ENCODE measurements at regions not wholly inside any gene's neighbourhood (a gene's known extent, or its start where the extent isn't known, plus 50 kb on each side); places are given as distances from the start of the nearest gene placed in this dataset.

DNA sequence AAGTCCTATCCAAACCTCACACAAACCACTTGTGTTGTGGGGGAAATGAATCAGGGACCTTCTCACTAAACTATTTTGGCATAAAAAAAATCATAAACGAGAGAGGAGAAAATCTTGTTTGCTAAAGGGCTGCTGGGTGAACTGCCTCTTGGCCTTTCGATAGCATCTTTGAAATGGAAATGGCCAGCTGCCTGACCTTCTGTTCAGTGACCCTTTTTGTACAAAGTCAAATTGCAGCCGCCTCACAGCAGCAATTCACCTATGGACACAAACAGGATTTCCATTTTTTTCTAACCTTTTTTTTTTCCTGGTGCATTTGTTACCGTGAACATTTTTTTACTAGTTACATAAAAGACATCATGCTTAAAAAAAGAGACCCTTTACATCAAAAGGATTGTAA, 89.0 kb upstream of the ONECUT1 start:
- DNase-seq (no peak), ATAC-seq (no peak)

DNA sequence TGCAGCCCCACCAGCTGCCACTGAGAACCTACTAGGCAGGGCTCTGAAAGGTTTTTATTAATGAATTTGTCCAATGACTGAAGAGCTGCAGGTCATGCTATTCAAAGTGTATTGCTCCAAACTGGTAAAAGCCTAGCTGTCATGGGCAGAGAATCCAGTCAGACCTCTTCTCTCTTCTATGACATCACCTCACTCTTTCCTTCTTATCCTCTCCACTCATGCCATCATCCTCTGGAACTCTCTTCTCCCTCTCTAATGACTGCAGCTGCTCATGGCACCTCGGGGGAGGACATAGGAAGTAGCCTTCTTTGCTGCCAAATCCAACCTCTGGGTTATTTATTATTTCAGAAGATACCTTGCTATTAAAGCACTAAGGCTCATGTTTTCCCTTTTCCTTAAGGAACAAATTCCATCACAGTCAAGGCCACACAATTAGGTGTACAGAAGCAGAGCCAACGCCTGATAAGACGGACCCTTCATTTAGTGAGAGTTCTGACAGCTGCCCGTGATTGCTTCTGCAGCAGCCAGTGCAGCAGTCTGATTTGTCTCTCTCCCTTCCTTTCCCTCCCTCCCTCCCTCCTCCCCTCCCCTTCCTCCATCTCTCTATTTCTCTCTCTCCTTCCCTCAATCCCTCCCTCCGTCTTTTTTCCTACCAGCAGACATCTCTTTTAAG, 87.0 kb upstream of the ONECUT1 start:
- no peak for DNase-seq
- ATAC-seq, result no peak

DNA sequence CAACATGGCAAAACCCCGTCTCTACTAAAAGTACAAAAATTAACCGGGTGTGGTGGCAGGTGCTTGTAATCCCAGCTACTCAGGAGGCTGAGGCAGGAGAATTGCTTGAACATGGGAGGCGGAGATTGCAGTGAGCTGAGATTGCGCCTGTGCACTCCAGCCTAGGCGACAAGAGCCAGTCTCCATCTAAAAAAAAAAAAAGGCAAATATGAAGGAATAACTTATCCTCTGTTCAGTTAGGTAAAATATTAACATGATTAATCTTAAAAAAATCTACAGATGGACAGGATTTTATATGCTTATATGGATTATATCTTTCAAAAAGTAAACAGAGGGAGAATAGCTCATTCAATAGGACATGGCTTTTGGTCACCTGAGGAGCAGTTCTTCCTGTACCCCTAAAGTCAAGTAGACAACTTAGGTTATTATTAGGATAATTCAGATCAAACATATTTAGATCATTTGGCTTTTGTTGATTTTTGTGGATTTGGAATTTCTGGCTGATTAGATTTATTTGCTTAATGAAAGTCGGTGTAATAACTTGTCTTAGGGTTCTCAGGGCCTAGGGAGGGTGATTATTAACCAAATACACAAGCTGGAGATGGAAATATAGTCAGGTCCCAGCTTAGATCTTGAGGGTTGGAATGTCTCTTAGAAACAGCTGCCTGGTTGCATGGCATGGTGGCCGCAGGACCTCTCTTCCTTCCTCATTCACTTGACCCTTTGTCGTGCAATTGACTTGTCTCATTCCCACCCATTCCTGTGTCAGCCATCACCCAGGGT, 82.1 kb upstream of the ONECUT1 start:
- ATAC-seq (no peak), DNase-seq (no peak)

DNA sequence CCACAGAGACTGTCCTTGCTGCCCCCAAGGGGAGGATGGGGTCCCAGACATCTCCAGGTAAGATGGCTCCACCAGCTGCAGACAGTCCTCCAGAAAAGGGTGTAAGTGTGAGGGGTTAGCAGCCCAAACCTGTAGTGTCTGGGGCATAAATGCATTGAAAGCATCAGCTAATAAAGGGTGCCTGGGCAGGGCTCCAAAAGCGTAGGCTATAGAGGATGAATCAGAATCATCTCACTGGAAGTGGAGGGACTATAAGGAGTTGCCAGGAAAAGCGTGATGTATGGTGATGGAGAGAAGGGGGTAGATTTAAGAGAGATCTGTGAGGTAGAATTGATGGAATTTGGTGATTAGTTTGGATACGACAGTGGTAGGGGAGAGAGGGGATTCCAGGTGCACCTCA, 79.9 kb upstream of the ONECUT1 start:
- DNase-seq (no peak), ATAC-seq (no peak)

DNA sequence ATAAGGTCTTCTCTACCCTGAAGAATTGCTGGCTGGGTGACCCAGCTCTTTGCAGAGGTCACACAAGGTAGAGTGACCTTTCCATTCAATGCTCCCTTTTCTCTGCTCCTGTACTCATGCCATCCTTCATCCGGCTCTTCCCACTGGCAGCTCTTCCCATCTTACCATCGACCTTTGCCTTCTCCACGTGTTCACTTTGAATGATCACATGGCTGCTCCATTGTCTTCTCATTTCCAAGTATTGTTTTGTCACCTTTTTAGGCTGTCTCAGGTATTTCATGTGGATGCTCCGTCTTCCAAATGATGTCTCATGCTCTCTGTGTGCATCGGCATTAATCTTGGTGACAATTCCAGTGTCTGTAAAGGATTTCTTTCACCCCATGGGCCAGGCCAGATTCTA, 76.6 kb upstream of the ONECUT1 start:
- DNase-seq (no peak), ATAC-seq (no peak)

DNA sequence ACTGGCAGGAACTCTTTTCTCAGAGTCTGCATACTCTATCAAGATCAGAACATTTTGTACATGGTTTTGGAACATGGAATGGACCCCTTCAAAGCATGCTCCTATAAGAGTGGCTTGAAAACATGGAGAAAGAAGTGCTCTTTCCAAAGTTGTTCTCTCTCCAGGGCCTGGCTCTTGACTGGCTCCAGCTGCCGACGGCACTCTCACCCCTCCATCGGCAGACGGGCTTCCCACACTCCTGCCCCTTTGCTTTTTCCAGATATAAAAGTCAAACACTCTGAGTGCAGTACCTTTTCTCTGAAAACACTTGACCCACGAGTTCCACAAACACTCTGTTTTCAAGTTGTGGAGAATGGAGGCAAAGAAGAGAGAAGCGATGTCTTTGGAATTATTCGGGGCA, 72.5 kb upstream of the ONECUT1 start:
- DNase-seq, result no peak
- ATAC-seq, result no peak

DNA sequence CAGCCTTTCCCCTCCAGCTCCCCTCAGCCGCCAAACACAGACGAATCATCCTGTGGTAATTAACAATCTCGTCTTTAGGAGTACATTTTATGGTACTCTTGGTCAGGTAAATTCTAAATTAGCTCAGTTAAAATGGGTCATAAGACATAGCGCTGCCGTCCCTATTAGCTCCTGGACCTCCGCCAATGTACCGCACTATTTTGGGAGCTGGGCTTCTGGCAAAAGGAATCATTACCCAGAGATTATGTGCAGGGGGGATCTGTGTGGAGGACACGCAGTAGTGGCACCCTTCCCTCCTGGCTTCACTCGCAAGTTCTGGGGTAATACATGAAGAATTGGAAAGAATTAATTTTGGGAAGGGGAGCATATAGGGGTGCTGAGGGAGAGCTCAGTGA, 68.6 kb upstream of the ONECUT1 start:
- DNase-seq, result no peak
- ATAC-seq, result no peak

DNA sequence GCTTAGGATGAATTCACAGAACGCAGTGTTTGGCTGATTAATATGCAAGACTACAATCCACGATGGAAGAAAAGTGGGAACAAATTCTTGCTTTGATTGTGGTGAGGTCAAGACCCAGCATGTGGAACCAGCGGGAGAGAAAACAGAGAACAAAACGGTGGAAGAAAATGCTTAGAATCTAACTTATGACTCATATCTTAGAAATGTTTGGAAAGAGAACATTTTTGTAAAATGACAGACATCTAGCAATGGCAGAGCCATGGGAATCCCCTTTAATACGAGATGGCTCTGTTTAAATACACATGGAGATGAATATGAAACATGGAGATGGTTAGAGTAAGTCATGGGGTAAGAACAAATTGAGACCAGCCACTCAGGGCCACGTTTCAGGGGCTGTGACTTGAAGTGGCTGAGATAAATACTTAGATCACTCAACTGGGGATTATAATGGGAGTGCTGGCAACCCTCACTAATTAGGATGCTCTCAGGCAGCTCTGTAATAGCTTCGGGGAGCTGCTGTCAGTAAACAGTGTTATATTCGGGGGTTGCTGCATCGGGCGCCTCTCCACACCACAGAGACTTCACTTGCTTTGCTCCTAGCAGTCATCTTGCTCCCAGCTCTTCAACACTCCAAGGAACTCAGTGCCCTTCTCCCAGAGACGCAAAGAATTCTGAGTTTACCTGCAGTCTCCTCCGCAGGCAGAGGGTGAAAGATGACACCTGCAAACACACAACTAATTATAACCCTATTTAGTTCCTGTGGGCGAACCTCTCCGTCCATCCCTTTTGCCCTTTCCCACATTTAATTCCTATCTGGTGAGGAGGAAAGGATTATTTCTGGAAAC, 68.0 kb upstream of the ONECUT1 start:
- no peak for DNase-seq
- no peak for ATAC-seq

DNA sequence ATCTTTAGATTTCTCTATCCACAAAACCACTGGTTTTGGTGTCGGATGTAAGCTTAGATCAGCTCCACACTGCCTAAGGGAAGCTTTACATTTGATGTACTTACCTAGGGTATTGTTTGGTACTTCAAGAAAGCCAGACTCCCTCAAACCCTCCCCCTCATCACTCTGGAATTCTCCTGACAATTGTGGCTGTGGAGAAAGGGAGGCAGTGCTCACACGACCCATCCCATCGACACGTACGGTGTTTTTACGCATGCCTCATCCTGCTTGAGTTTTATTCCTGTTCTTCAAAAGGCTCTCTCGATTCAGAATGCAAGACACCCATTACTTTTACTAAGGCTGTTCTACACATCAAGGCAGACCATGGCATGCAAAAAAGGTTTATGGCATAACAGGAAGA, 67.3 kb upstream of the ONECUT1 start:
- no peak for ATAC-seq
- DNase-seq, result no peak

DNA sequence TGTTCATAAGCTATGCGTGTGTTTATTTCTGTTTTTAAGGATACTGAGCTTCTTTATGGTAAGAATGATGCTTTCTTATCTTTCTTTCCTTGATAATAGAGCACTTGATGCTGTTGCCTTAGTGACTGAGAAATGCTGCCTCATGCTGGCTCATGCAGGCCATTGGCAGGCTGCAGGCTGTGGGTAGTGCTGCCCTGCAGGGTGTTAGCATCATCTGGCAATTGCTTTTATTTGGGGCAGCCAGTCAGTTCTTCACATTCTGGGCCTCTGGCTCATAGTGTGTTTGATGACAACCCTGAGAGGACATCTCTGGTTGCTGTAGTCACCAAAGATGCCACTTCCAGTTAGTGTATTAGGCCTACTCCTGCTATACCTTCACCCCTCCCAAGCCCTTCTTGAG, 66.2 kb upstream of the ONECUT1 start:
- DNase-seq, result no peak
- no peak for ATAC-seq

DNA sequence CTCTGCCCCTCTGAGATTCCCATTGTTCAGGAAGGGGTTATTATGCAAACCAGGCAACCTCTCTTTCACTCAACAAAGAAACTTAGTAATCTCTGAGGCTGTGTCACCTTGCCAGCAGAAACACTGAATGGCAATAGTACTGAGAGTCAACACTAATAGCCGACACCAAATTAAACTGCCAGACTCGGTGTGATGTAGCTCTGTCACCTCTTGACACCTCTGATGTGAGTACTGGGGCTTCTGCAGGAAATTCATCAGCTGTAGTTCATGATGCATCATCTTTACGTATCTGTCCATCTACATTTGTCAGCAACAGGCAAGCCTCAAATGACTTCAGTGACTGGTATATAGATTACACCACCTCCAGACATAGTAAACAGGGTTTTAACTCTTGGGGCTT, 65.0 kb upstream of the ONECUT1 start:
- ATAC-seq, result no peak
- DNase-seq, result no peak

DNA sequence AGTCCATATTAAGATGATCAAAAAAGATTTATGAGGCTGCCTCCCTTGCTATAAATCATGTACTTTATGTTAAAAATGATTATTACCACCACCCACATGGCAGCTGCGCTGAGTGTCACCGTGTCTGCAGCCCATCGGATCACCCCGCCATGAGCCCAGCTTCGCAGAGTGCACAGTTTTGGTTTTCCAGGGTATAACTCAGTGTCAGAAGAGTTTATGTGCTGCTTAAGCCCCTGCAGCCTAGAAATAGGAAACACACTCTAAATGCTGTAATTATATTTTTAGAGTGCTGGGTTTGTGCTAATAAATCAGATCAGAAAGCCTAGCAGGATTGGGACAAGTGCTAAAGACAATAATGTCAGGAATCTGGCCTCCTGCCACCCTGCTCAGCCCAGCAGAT, 54.7 kb upstream of the ONECUT1 start:
- DNase-seq (no peak), ATAC-seq (no peak)
